ENCODE measurements at regions not wholly inside any gene's neighbourhood (a gene's known extent, or its start where the extent isn't known, plus 50 kb on each side); places are given as distances from the start of the nearest gene placed in this dataset.
"Not testable (repeated sequence)": the region's sequence is repeated elsewhere in the genome, so short reads cannot be mapped to it uniquely, and the experiment has no call there.

- DNase-seq (ENCODE audit: low read depth in 2 of 3, low spot score in 2 of 3): no peak
Measured at GRCh38 chr21:24628046-24628445, 979.2 kb downstream of the MRPL39 start.

GRCh38 chr21:24617819-24618218, 989.5 kb downstream of the MRPL39 start:
- no peak for DNase-seq (ENCODE audit: low read depth in 2 of 3, low spot score in 2 of 3)

GRCh38 chr21:24594082-24594481, 1013.2 kb downstream of the MRPL39 start:
- no peak for DNase-seq (ENCODE audit: low read depth in 2 of 3, low spot score in 2 of 3)

- no peak for DNase-seq (ENCODE audit: low read depth in 2 of 3, low spot score in 2 of 3)
Measured at GRCh38 chr21:24590261-24590660, 1017.0 kb downstream of the MRPL39 start.

GRCh38 chr21:24583473-24583872, 1023.8 kb downstream of the MRPL39 start:
- no peak for DNase-seq (ENCODE audit: low read depth in 2 of 3, low spot score in 2 of 3)

GRCh38 chr21:24577301-24577700, 1030.0 kb downstream of the MRPL39 start:
- DNase-seq (ENCODE audit: low read depth in 2 of 3, low spot score in 2 of 3): no peak

GRCh38 chr21:24561291-24561690, 1046.0 kb downstream of the MRPL39 start:
- no peak for DNase-seq (ENCODE audit: low read depth in 2 of 3, low spot score in 2 of 3)

GRCh38 chr21:24552491-24552890, 1054.8 kb downstream of the MRPL39 start:
- no peak for DNase-seq (ENCODE audit: low read depth in 2 of 3, low spot score in 2 of 3)

- DNase-seq (ENCODE audit: low read depth in 2 of 3, low spot score in 2 of 3): no peak
Measured at GRCh38 chr21:24545807-24546361, 1061.4 kb downstream of the MRPL39 start.

GRCh38 chr21:24514081-24514733, 1093.1 kb downstream of the MRPL39 start:
- DNase-seq (ENCODE audit: low read depth in 2 of 3, low spot score in 2 of 3): no peak

GRCh38 chr21:24509131-24509530, 1098.2 kb downstream of the MRPL39 start:
- DNase-seq (ENCODE audit: low read depth in 2 of 3, low spot score in 2 of 3): no peak

- DNase-seq (ENCODE audit: low read depth in 2 of 3, low spot score in 2 of 3): no peak
Measured at GRCh38 chr21:24486973-24487372, 1120.3 kb downstream of the MRPL39 start.

- not testable (repeated sequence) for DNase-seq (ENCODE audit: low read depth in 2 of 3, low spot score in 2 of 3)
Measured at GRCh38 chr21:24483361-24483760, 1123.9 kb downstream of the MRPL39 start.

GRCh38 chr21:24470852-24471251, 1136.4 kb downstream of the MRPL39 start:
- no peak for DNase-seq (ENCODE audit: low read depth in 2 of 3, low spot score in 2 of 3)

GRCh38 chr21:24456358-24456757, 1150.9 kb downstream of the MRPL39 start:
- DNase-seq (ENCODE audit: low read depth in 2 of 3, low spot score in 2 of 3): no peak

- no peak for DNase-seq (ENCODE audit: low read depth in 2 of 3, low spot score in 2 of 3)
Measured at GRCh38 chr21:24450119-24450518, 1157.2 kb downstream of the MRPL39 start.

- DNase-seq (ENCODE audit: low read depth in 2 of 3, low spot score in 2 of 3): no peak
Measured at GRCh38 chr21:24445517-24445916, 1161.8 kb downstream of the MRPL39 start.

GRCh38 chr21:24444736-24445135, 1162.5 kb downstream of the MRPL39 start:
- DNase-seq (ENCODE audit: low read depth in 2 of 3, low spot score in 2 of 3): no peak

- DNase-seq (ENCODE audit: low read depth in 2 of 3, low spot score in 2 of 3): no peak
Measured at GRCh38 chr21:24436236-24436635, 1171.0 kb downstream of the MRPL39 start.

GRCh38 chr21:24428591-24429199, 1178.6 kb downstream of the MRPL39 start:
- no peak for DNase-seq (ENCODE audit: low read depth in 2 of 3, low spot score in 2 of 3)

- no peak for DNase-seq (ENCODE audit: low read depth in 2 of 3, low spot score in 2 of 3)
Measured at GRCh38 chr21:24424776-24425175, 1182.5 kb downstream of the MRPL39 start.

GRCh38 chr21:24423546-24423945, 1183.7 kb downstream of the MRPL39 start:
- no peak for DNase-seq (ENCODE audit: low read depth in 2 of 3, low spot score in 2 of 3)

GRCh38 chr21:24420689-24421088, 1186.6 kb downstream of the MRPL39 start:
- DNase-seq (ENCODE audit: low read depth in 2 of 3, low spot score in 2 of 3): no peak
